ENCODE measurements at regions not wholly inside any gene's neighbourhood (a gene's known extent, or its start where the extent isn't known, plus 50 kb on each side); places are given as distances from the start of the nearest gene placed in this dataset.

DNA sequence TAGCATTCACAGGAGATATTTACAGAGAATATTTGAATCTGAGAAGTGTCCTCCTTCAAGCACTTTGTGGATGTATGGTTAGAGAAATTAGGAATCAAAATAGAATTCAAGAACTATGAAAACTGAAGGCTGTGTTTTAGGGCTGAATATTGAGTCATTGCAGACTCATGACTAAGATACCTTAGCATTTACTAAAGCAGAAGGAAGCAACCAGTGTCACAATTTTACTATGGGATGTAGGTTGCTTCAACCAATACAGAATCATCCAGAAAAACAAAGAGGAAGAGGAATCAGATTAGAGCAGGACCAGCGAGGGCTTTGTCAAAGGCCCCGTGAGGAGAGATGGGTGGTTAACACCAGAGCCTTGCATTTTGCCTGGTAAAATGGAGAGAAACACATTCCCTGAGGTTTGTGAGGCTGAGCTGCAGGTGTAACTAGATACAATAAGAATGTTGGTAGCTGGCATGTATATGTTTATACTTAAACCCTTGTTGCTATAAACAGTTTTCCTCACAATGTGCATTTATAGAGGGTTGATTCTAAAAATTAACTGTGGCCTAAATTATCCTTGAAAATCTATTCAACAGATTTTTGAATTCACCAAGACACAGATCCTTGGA lies 518.1 kb downstream of the AGTPBP1 start:
- no peak for TF ChIP-seq RAD21 (IDR thresholded peaks at IDR 0.05; ENCODE audit: low read depth)
- no peak for TF ChIP-seq EP300 (IDR thresholded peaks at IDR 0.05; ENCODE audit: borderline replicate concordance)
- TF ChIP-seq, protein P1, sequence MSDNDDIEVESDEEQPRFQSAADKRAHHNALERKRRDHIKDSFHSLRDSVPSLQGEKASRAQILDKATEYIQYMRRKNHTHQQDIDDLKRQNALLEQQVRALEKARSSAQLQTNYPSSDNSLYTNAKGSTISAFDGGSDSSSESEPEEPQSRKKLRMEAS (IDR thresholded peaks at IDR 0.05), result no peak

All from Ishikawa (cell line).